Body of pancreas (tissue), 4 donors: ENCODE measurements at regions not wholly inside any gene's neighbourhood (a gene's known extent, or its start where the extent isn't known, plus 50 kb on each side); places are given as distances from the start of the nearest gene placed in this dataset.

Experiments used
- ATAC-seq: fragments of 150-250 bp; one replicate; pipeline ENCODE4 v1.9.1; 2016
- DNase-seq, 4 donors: peaks; one replicate each; pipeline ENCODE4 v3.0.0-alpha.2; 2019
- H3K27ac ChIP-seq, 4 donors: fragments of 200-600 bp; sonication (generic); 1 replicate in 3 of 4; 2 replicates in 1 of 4; pipeline versions ENCODE4 v1.5.1 to v1.6.1; 2016 to 2019; ENCODE audit warnings: mild to moderate bottlenecking in 1 of 4, mixed read lengths in 1 of 4, moderate library complexity in 1 of 4
- H3K27me3 ChIP-seq, 2 donors: fragments of 200-600 bp; sonication (generic); one replicate each; pipeline ENCODE4 v1.6.0; 2016; ENCODE audit warnings: mild to moderate bottlenecking in 1 of 2
- H3K36me3 ChIP-seq, 2 donors: fragments of 200-600 bp; sonication (generic); replicated peaks in 1 of 2; 2 replicates each; pipeline ENCODE4 v1.5.1; 2016; ENCODE audit warnings: low read depth in 2 of 2; ENCODE audit not compliant: insufficient read depth in 1 of 2
- H3K4me1 ChIP-seq: fragments of 200-600 bp; sonication (generic); one replicate; pipeline ENCODE4 v1.6.0; 2016
- H3K4me3 ChIP-seq, 2 donors: fragments of 200-600 bp; sonication (generic); 1 replicate in 1 of 2; 2 replicates in 1 of 2; pipeline ENCODE4 v1.5.1; 2016 to 2019
- H3K9me3 ChIP-seq, 3 donors: fragments of 200-600 bp; sonication (generic); 1 replicate in 2 of 3; 2 replicates in 1 of 3; pipeline ENCODE4 v1.5.1; 2016
- CTCF ChIP-seq, 7 experiments: fragments of 450-650 bp in 4 of 7; fragments of 200-600 bp in 3 of 7; sonication (generic) in 3 of 7; IDR thresholded peaks; one replicate each; pipeline ENCODE4 v1.5.1; 2016 to 2019; ENCODE audit warnings: antibody characterized with exemption in 7 of 7
- POLR2A ChIP-seq, 3 donors: fragments of 450-650 bp; IDR thresholded peaks; one replicate each; pipeline ENCODE4 v1.6.1; 2016; ENCODE audit warnings: antibody characterized with exemption in 3 of 3, mild to moderate bottlenecking in 2 of 3
- WGBS, 2 donors: methylation state at CpG; one replicate each; pipeline ENCODE4 v1.1.5; 2017; 5-methylcytosine and 5-hydroxymethylcytosine counted together
- intact Hi-C: fragments of 100-400 bp; cut with DNase I; formaldehyde crosslinking; loops from one replicate; pipeline ENCODE4 v1.15.1; 2023

GRCh38 chr6:90350689-90351554 lies 54.3 kb upstream of the BACH2 start:
- H3K9me3 ChIP-seq: no peaks in the 10 kb centered on the region
- intact Hi-C loops: no loop called here
- no peak overlapping the region for H3K27ac ChIP-seq
- H3K4me3 ChIP-seq: no peak overlapping the region
- H3K36me3 ChIP-seq: no peaks in the 10 kb centered on the region
- WGBS, 2 donors: 34 to 36% methylated on average over 8 of the region's 8 CpGs
- DNase-seq (peak in 1 of 4 donors; percentile 24), ATAC-seq (no peak)
- no peaks in the 10 kb centered on the region for H3K27me3 ChIP-seq
- TF ChIP-seq CTCF (IDR thresholded peaks at IDR 0.05): no peak
- no peak for TF ChIP-seq POLR2A (IDR thresholded peaks at IDR 0.05)
- no peaks in the 10 kb centered on the region for H3K4me1 ChIP-seq

- H3K27me3 ChIP-seq: no peaks in the 10 kb centered on the region
- TF ChIP-seq POLR2A (IDR thresholded peaks at IDR 0.05) (no peak), CTCF (IDR thresholded peaks at IDR 0.05) (no peak)
- no peak overlapping the region for H3K27ac ChIP-seq
- no peaks in the 10 kb centered on the region for H3K4me1 ChIP-seq
- 45 to 67% methylated on average over 2 of the region's 2 CpGs for WGBS, 2 donors
- intact Hi-C loops: no loop called here
- ATAC-seq (no peak), DNase-seq (no peak)
- H3K4me3 ChIP-seq: no peak overlapping the region
- H3K9me3 ChIP-seq: no peaks in the 10 kb centered on the region
- no peaks in the 10 kb centered on the region for H3K36me3 ChIP-seq
Measured at GRCh38 chr6:90347411-90347851, 50.8 kb upstream of the BACH2 start.

- no peak for DNase-seq
- H3K4me3 ChIP-seq: no peak overlapping the region
- no peaks in the 10 kb centered on the region for H3K9me3 ChIP-seq
- no peak overlapping the region for H3K27ac ChIP-seq
- H3K27me3 ChIP-seq: no peaks in the 10 kb centered on the region
- no peak for TF ChIP-seq CTCF (IDR thresholded peaks at IDR 0.05)
- no peak for TF ChIP-seq POLR2A (IDR thresholded peaks at IDR 0.05)
- intact Hi-C loops: no loop called here
- WGBS, 2 donors: 50 to 59% methylated on average over 6 of the region's 6 CpGs
- H3K36me3 ChIP-seq: no peaks in the 10 kb centered on the region
- ATAC-seq: no peak
- no peaks in the 10 kb centered on the region for H3K4me1 ChIP-seq
Measured at GRCh38 chr6:90346729-90347128, 50.1 kb upstream of the BACH2 start.
